HEK293T (cell line): ENCODE measurements at regions not wholly inside any gene's neighbourhood (a gene's known extent, or its start where the extent isn't known, plus 50 kb on each side); places are given as distances from the start of the nearest gene placed in this dataset.

Source experiments
- FOXA1 ChIP-seq: fragments of 450-650 bp; IDR thresholded peaks from 2 replicates; pipeline ENCODE4 v1.6.1; 2016; ENCODE audit warnings: mild to moderate bottlenecking
- FOXM1 ChIP-seq: fragments of 450-650 bp; IDR thresholded peaks from 2 replicates; pipeline ENCODE4 v1.6.1; 2017; ENCODE audit warnings: mild to moderate bottlenecking, borderline replicate concordance
- NFRKB ChIP-seq: fragments of 450-650 bp; IDR thresholded peaks from 2 replicates; pipeline ENCODE4 v1.6.1; 2016; ENCODE audit warnings: mild to moderate bottlenecking, moderate library complexity
- SP1 ChIP-seq: fragments of 450-650 bp; IDR thresholded peaks from 2 replicates; pipeline ENCODE4 v1.6.1; 2017

- TF ChIP-seq FOXA1 (no peak), NFRKB (no peak), SP1 (no peak), FOXM1 (no peak)
Observed at GRCh38 chrX:18032486-18033221, 171.6 kb upstream of the RAI2 start.
